Stimulated activated CD8-positive, alpha-beta memory T cell treated with anti-CD3 and anti-CD28 coated beads, Interleukin-7, amount 100 ng/mL, for 24 hours (primary cell): ENCODE measurements at regions not wholly inside any gene's neighbourhood (a gene's known extent, or its start where the extent isn't known, plus 50 kb on each side); places are given as distances from the start of the nearest gene placed in this dataset.

Experiments used
- DNase-seq: peaks from one replicate; pipeline ENCODE4 v3.0.0-alpha.2; 2020; ENCODE audit warnings: low read depth

DNA sequence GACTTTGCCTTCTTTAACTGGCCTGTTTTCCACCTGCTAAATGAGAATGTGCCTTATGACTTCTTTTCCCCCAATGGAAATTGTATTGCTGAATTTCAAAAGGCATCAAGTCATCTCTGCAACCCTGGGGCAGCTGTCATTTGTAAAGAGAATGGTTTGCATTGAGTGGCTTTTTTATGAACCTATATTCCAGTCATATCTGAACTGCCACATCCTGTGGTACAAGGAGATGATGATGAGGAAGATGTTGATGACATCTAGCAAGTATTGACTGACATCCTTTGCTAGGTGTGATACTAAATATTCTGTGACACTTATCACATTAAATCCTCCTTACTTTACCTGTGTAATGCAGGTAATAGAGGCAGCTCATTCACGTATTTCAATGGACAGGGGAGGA, 88.3 kb upstream of the KIAA1217 start:
- DNase-seq = no peak

- DNase-seq = no peak
These were observed 81.4 kb upstream of the KIAA1217 start for GRCh38 chr10:24127516-24127915.

- DNase-seq = no peak
These were observed 80.7 kb upstream of the KIAA1217 start for GRCh38 chr10:24128066-24128730.

DNA sequence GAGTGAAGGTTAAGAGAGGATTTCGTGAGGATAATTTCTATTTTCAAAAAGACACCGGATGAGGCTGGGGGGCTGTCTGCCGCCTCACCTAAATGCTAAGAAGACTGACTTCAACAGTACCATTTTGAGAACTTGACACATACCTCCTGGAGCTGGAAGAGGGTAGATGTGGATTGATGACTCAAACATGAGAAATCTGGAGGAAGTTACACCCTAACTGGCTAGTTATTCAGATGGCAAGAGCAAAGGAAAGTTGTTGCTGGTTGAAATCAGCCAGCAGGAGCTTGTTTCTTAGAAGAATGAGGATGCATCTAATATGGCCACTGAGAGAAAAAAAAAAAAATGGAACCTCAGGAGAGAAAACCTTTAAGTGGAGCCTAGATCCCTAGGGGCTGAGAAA, 76.2 kb upstream of the KIAA1217 start:
- DNase-seq = no peak

GRCh38 chr10:24133835-24134234, 75.1 kb upstream of the KIAA1217 start:
- no peak for DNase-seq

DNA sequence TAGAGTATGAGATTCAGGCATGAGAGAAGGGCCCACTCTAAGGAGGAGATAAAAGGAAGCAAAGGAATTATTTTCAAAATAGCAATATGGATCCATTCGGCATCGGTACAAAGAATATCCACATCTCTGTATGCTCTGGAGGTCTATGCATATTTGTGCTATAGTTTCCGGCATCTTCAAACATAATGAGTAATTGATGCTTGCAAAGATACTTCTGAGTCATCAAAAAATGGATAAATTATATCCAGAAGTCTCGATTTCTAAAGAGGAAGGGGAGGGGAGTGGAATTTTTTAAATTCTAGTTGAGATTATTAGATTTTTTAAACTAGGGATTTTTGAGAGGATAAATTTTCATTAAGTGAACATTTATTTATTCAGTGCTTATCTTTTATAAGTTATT, 72.9 kb upstream of the KIAA1217 start:
- DNase-seq = no peak

DNA sequence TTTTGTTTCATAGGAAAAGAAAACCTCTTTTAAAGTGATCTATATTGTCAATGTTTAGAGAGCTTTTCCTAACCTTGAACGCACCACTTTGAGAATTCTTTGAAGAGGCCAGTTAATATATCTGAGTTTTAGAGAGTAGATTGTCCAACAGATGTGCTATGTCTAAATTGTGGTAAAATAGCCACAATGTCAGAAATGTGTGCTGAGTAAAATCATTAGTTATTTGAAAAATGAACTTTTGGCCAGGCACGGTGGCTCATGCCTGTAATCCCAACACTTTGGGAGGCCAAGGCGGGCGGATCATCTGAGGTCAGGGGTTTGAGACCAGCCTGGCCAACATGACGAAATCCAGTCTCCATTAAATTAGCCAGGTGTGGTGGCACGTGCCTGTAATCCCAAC, 61.6 kb upstream of the KIAA1217 start:
- no peak for DNase-seq

- no peak for DNase-seq
These were observed 59.3 kb upstream of the KIAA1217 start for GRCh38 chr10:24149640-24150039.

DNA sequence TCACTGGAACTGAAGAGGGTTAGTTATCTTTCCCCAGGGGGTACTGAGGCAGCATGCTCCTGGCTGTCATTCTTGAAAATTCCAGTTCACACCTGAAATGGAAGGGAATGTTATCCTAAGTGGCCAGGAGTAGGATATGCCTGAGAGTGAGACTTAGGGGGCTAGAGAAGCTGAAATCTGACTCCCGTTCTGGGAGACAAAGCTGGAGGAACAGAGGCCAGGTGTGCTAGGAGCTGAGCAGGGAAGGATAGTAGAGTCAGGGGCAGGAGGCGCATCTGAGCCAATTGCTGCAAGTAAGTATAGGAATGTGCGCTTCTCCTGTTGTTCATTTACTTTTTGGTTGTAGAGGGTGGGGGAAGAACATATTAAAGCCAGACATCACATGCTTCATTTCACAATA, 58.1 kb upstream of the KIAA1217 start:
- DNase-seq = no peak

DNA sequence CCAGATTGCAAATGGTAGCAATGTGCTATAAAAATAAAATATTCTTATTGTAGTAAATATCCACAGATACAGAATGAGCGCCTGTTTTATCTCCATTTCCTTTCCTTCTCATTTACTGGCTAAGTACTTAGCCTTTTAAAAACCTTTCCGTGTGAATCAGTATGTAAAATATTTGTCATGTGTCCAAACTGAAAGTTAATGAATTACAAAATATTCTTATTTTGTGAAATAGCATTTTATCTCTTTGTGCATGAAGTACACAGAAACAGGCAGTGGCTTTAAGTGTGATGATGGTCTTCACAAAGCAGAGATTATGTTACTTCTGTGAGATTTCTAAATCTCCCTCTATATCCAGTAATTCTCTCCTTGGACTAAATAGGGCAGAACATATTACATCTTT, 56.7 kb upstream of the KIAA1217 start:
- DNase-seq = no peak

- DNase-seq = no peak
These were observed 55.9 kb upstream of the KIAA1217 start for GRCh38 chr10:24153031-24153430.

DNA sequence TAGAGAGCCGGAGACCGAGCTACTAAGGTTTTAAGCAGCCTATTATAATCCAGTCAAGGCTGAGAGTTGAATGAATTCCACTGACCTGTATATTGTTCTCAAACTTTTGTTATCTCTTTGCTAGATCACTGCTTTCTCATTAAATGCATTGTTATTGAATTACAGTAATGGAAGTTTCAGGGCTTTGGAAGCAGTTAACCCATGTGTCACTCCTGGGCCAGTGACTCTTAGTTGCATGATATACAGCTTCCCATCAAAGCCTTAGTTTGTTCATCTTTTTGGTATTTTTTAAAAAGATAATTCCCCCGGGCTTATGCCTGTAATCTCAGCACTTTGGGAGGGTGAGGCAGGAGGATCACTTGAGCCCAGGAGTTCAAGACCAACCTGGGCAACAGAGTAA, 55.4 kb upstream of the KIAA1217 start:
- DNase-seq = no peak

- DNase-seq = no peak
These were observed 52.3 kb upstream of the KIAA1217 start for GRCh38 chr10:24156686-24157085.

GRCh38 chr10:24157567-24157966, 51.4 kb upstream of the KIAA1217 start:
- DNase-seq = no peak
